ENCODE measurements at regions not wholly inside any gene's neighbourhood (a gene's known extent, or its start where the extent isn't known, plus 50 kb on each side); places are given as distances from the start of the nearest gene placed in this dataset.

DNA sequence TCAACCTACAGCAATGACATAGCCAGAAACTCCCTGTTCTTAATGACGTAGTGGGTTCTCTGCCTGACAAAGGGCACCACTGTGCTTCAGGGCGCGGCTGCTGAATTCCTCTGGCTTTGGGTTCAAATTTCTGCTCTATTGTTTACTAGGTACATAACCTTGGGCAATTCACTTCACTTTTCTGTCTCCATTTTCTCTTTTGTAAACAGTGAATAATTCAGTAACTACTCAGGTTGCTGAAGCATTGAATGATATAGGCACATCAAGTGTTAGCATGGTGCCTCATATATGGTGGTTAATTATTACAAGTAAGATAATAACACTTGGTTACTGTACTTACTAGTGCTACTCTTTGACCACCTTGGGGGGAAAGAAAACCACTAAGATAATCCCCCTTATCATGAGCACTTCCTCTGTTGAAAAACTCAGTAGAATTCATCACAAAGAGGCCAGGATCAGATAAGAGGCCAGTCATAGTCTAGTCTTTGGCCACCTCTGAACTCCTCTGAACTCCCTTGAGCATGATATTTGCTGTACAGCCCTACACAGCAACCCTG lies 92.0 kb upstream of the AHR start (continued):
- TF ChIP-seq NAIF1 (CRISPR knock-in tag; IDR thresholded peaks at IDR 0.05; ENCODE audit: borderline replicate concordance) (no peak), HMG20B (CRISPR knock-in tag; conservative IDR thresholded peaks at IDR 0.05) (peak; percentile 72), IKZF1 (IDR thresholded peaks at IDR 0.05) (no peak), ZNF121 (CRISPR knock-in tag; IDR thresholded peaks at IDR 0.05) (no peak), MEF2D (CRISPR knock-in tag; IDR thresholded peaks at IDR 0.05) (peak; percentile 73; the same call in 1 of the 2 replicates), ZNF749 (CRISPR knock-in tag; IDR thresholded peaks at IDR 0.05; ENCODE audit: borderline replicate concordance) (peak; percentile 49; the same call in 1 of the 2 replicates), RXRB (CRISPR knock-in tag; IDR thresholded peaks at IDR 0.05; ENCODE audit: borderline replicate concordance) (peak; percentile 82; the same call in 1 of the 2 replicates), GATAD1 (CRISPR knock-in tag; IDR thresholded peaks at IDR 0.05) (peak; percentile 56; the same call in 1 of the 2 replicates), ASH2L (IDR thresholded peaks at IDR 0.05; ENCODE audit: insufficient read length, low read depth, low read length) (peak; percentile 89), RFXANK (CRISPR knock-in tag; IDR thresholded peaks at IDR 0.05) (0 out of 2 replicates have a peak, but pooled peaks have one; percentile 68), ZNF12 (CRISPR knock-in tag; IDR thresholded peaks at IDR 0.05) (0 out of 2 replicates have a peak, but pooled peaks have one; percentile 23), ZNF264 (CRISPR knock-in tag; IDR thresholded peaks at IDR 0.05) (0 out of 2 replicates have a peak, but pooled peaks have one; percentile 32), JDP2 (CRISPR knock-in tag; IDR thresholded peaks at IDR 0.05; ENCODE audit: borderline replicate concordance) (no peak), STAG1 (CRISPR knock-in tag; IDR thresholded peaks at IDR 0.05) (no peak), CREB1 (IDR thresholded peaks at IDR 0.05) (peak; percentile 87), CREB1 (CRISPR knock-in tag; IDR thresholded peaks at IDR 0.05) (peak; percentile 84), EHMT2 (IDR thresholded peaks at IDR 0.05; ENCODE audit: borderline replicate concordance, low read depth, low read length) (peak; percentile 93; the same call in 1 of the 2 replicates), NR2F6 (IDR thresholded peaks at IDR 0.05) (peak; percentile 90), NR2F6 (CRISPR knock-in tag; IDR thresholded peaks at IDR 0.05) (peak; percentile 80), HNF4G (IDR thresholded peaks at IDR 0.05; ENCODE audit: borderline replicate concordance, low read depth, low read length) (peak; percentile 35; the same call in 1 of the 2 replicates), HNF4G (CRISPR knock-in tag; IDR thresholded peaks at IDR 0.05; ENCODE audit: borderline replicate concordance, low read depth) (no peak; the same call in 1 of the 2 replicates), ZNF543 (CRISPR knock-in tag; IDR thresholded peaks at IDR 0.05) (no peak)
- TF ChIP-seq, protein P1, sequence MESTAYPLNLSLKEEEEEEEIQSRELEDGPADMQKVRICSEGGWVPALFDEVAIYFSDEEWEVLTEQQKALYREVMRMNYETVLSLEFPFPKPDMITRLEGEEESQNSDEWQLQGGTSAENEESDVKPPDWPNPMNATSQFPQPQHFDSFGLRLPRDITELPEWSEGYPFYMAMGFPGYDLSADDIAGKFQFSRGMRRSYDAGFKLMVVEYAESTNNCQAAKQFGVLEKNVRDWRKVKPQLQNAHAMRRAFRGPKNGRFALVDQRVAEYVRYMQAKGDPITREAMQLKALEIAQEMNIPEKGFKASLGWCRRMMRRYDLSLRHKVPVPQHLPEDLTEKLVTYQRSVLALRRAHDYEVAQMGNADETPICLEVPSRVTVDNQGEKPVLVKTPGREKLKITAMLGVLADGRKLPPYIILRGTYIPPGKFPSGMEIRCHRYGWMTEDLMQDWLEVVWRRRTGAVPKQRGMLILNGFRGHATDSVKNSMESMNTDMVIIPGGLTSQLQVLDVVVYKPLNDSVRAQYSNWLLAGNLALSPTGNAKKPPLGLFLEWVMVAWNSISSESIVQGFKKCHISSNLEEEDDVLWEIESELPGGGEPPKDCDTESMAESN (CRISPR knock-in tag; conservative IDR thresholded peaks at IDR 0.05) = 0 out of 2 replicates have a peak, but pooled peaks have one; percentile 29
- TF ChIP-seq, protein P2, sequence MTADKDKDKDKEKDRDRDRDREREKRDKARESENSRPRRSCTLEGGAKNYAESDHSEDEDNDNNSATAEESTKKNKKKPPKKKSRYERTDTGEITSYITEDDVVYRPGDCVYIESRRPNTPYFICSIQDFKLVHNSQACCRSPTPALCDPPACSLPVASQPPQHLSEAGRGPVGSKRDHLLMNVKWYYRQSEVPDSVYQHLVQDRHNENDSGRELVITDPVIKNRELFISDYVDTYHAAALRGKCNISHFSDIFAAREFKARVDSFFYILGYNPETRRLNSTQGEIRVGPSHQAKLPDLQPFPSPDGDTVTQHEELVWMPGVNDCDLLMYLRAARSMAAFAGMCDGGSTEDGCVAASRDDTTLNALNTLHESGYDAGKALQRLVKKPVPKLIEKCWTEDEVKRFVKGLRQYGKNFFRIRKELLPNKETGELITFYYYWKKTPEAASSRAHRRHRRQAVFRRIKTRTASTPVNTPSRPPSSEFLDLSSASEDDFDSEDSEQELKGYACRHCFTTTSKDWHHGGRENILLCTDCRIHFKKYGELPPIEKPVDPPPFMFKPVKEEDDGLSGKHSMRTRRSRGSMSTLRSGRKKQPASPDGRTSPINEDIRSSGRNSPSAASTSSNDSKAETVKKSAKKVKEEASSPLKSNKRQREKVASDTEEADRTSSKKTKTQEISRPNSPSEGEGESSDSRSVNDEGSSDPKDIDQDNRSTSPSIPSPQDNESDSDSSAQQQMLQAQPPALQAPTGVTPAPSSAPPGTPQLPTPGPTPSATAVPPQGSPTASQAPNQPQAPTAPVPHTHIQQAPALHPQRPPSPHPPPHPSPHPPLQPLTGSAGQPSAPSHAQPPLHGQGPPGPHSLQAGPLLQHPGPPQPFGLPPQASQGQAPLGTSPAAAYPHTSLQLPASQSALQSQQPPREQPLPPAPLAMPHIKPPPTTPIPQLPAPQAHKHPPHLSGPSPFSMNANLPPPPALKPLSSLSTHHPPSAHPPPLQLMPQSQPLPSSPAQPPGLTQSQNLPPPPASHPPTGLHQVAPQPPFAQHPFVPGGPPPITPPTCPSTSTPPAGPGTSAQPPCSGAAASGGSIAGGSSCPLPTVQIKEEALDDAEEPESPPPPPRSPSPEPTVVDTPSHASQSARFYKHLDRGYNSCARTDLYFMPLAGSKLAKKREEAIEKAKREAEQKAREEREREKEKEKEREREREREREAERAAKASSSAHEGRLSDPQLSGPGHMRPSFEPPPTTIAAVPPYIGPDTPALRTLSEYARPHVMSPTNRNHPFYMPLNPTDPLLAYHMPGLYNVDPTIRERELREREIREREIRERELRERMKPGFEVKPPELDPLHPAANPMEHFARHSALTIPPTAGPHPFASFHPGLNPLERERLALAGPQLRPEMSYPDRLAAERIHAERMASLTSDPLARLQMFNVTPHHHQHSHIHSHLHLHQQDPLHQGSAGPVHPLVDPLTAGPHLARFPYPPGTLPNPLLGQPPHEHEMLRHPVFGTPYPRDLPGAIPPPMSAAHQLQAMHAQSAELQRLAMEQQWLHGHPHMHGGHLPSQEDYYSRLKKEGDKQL (CRISPR knock-in tag; IDR thresholded peaks at IDR 0.05; ENCODE audit: low read depth) = peak; percentile 99
- TF ChIP-seq, protein P3, sequence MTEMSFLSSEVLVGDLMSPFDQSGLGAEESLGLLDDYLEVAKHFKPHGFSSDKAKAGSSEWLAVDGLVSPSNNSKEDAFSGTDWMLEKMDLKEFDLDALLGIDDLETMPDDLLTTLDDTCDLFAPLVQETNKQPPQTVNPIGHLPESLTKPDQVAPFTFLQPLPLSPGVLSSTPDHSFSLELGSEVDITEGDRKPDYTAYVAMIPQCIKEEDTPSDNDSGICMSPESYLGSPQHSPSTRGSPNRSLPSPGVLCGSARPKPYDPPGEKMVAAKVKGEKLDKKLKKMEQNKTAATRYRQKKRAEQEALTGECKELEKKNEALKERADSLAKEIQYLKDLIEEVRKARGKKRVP (CRISPR knock-in tag; IDR thresholded peaks at IDR 0.05) = peak in 1 of 2 experiments; percentile 65; a peak in 1 of 4 replicates

Data from HepG2 (cell line).